Neuronal stem cell (in vitro differentiated cells): ENCODE measurements at regions not wholly inside any gene's neighbourhood (a gene's known extent, or its start where the extent isn't known, plus 50 kb on each side); places are given as distances from the start of the nearest gene placed in this dataset.

Source experiments
- DNase-seq: peaks from one replicate; pipeline ENCODE4 v3.0.0-alpha.2; 2013; ENCODE audit warnings: low spot score
- H2AFZ ChIP-seq: one replicate; pipeline ENCODE4 v1.6.1; 2013; ENCODE audit warnings: mild to moderate bottlenecking, low read length, inconsistent platforms
- H2AK5ac ChIP-seq: 2 replicates; pipeline ENCODE4 v1.6.1; 2013; ENCODE audit warnings: low read depth, mild to moderate bottlenecking, inconsistent platforms, low read length, moderate library complexity, mixed read lengths
- H2BK120ac ChIP-seq: 2 replicates; pipeline ENCODE4 v1.6.1; 2013; ENCODE audit warnings: low read depth, mild to moderate bottlenecking, inconsistent platforms, low read length, moderate library complexity, mixed read lengths
- H2BK12ac ChIP-seq: one replicate; pipeline ENCODE4 v1.6.1; 2013; ENCODE audit warnings: low read length, inconsistent platforms
- H2BK15ac ChIP-seq: 2 replicates; pipeline ENCODE4 v1.6.1; 2013; ENCODE audit warnings: mild to moderate bottlenecking, low read length, inconsistent platforms, mixed read lengths
- H2BK5ac ChIP-seq: one replicate; pipeline ENCODE4 v1.6.1; 2013; ENCODE audit warnings: inconsistent platforms, mild to moderate bottlenecking, low read length, moderate library complexity
- H3K14ac ChIP-seq: one replicate; pipeline ENCODE4 v1.6.1; 2013; ENCODE audit warnings: low read length, inconsistent platforms
- H3K18ac ChIP-seq: 2 replicates; pipeline ENCODE4 v1.6.1; 2013; ENCODE audit warnings: low read length, inconsistent platforms
- H3K23ac ChIP-seq: 2 replicates; pipeline ENCODE4 v1.6.1; 2013; ENCODE audit warnings: low read depth, mild to moderate bottlenecking, mixed read lengths, low read length, inconsistent platforms; ENCODE audit not compliant: poor library complexity
- H3K27ac ChIP-seq: replicated peaks from 3 replicates; pipeline ENCODE4 v1.5.1; 2013; ENCODE audit warnings: low read length, inconsistent platforms
- H3K27me3 ChIP-seq, 3 experiments: 2 replicates each; pipeline ENCODE4 v1.6.1; 2013; ENCODE audit warnings: low read length in 3 of 3, mild to moderate bottlenecking in 2 of 3, inconsistent platforms in 1 of 3, low read depth in 1 of 3, mixed read lengths in 1 of 3, moderate library complexity in 1 of 3; ENCODE audit not compliant: control insufficient read depth in 3 of 3, insufficient read depth in 3 of 3
- H3K36me3 ChIP-seq, 2 donors: replicated peaks in 1 of 2; 2 replicates each; pipeline ENCODE4 v1.6.1; 2013; ENCODE audit warnings: low read length in 2 of 2; ENCODE audit not compliant: control insufficient read depth in 2 of 2, insufficient read depth in 2 of 2
- H3K4ac ChIP-seq: 2 replicates; pipeline ENCODE4 v1.6.1; 2013; ENCODE audit warnings: inconsistent platforms, mild to moderate bottlenecking, low read length, moderate library complexity
- H3K4me1 ChIP-seq, 2 donors: 1 replicate in 1 of 2; 2 replicates in 1 of 2; pipeline ENCODE4 v1.6.1; 2013; ENCODE audit warnings: low read length in 2 of 2, low read depth in 1 of 2; ENCODE audit not compliant: control insufficient read depth in 2 of 2, insufficient read depth in 1 of 2
- H3K4me2 ChIP-seq: one replicate; pipeline ENCODE4 v1.6.1; 2013; ENCODE audit warnings: mild to moderate bottlenecking, low read length, inconsistent platforms; ENCODE audit not compliant: insufficient read depth, poor library complexity, severe bottlenecking
- H3K4me3 ChIP-seq, 2 donors: 2 replicates each; pipeline ENCODE4 v1.5.1; 2013; ENCODE audit warnings: low read length in 2 of 2, mild to moderate bottlenecking in 2 of 2, inconsistent platforms in 1 of 2, moderate library complexity in 1 of 2
- H3K79me1 ChIP-seq: one replicate; pipeline ENCODE4 v1.6.1; 2013; ENCODE audit warnings: low read depth, mild to moderate bottlenecking, inconsistent platforms, low read length, moderate library complexity
- H3K9ac ChIP-seq: one replicate; pipeline ENCODE4 v1.6.1; 2013; ENCODE audit warnings: mild to moderate bottlenecking, low read depth, low read length, inconsistent platforms; ENCODE audit not compliant: poor library complexity
- H3K9me3 ChIP-seq, 2 donors: replicated peaks in 1 of 2; 2 replicates each; pipeline versions ENCODE3 to v1.6.1; 2013; ENCODE audit warnings: low read length in 2 of 2, mild to moderate bottlenecking in 2 of 2, inconsistent platforms in 1 of 2, low read depth in 1 of 2, mixed read lengths in 1 of 2, moderate library complexity in 1 of 2; ENCODE audit not compliant: control insufficient read depth in 2 of 2, insufficient read depth in 1 of 2
- H4K8ac ChIP-seq: one replicate; pipeline ENCODE4 v1.6.1; 2013; ENCODE audit warnings: low read depth, mild to moderate bottlenecking, inconsistent platforms, low read length, moderate library complexity
- H4K91ac ChIP-seq: one replicate; pipeline ENCODE4 v1.6.1; 2013; ENCODE audit warnings: low read length, low read depth, mild to moderate bottlenecking, inconsistent platforms; ENCODE audit not compliant: poor library complexity
- WGBS, 2 donors: extraction: QIAGEN DNeasy Blood & Tissue Kit; methylation state at CpG; one replicate each; pipeline ENCODE4 v1.1.7; 2013; ENCODE audit warnings: missing lambda C conversion rate in 2 of 2, mixed read lengths in 1 of 2; ENCODE audit not compliant: insufficient read length in 2 of 2, insufficient replicate concordance in 1 of 2; ENCODE audit errors: extremely low coverage in 2 of 2; 5-methylcytosine and 5-hydroxymethylcytosine counted together

GRCh38 chr7:8923164-8923806 lies 489.9 kb downstream of the NXPH1 start:
- H2AK5ac ChIP-seq = no peak overlapping the region
- no peak overlapping the region for H3K18ac ChIP-seq
- no peak overlapping the region for H2BK5ac ChIP-seq
- no peak overlapping the region for H2AFZ ChIP-seq
- H3K27me3 ChIP-seq = no peaks in the 10 kb centered on the region
- H2BK15ac ChIP-seq = no peak overlapping the region
- no peak overlapping the region for H3K9ac ChIP-seq
- no CpG with 5 or more reads among the region's 2 CpGs for WGBS, 2 donors
- no peak overlapping the region for H2BK120ac ChIP-seq
- H3K14ac ChIP-seq = no peak overlapping the region
- H2BK12ac ChIP-seq = no peak overlapping the region
- DNase-seq = no peak
- no peak overlapping the region for H3K4me2 ChIP-seq
- H3K79me1 ChIP-seq = no peaks in the 10 kb centered on the region
- no peak overlapping the region for H4K8ac ChIP-seq
- H3K4me3 ChIP-seq = no peak overlapping the region
- H3K9me3 ChIP-seq = no peaks in the 10 kb centered on the region
- no peaks in the 10 kb centered on the region for H3K36me3 ChIP-seq
- H3K27ac ChIP-seq = no peak overlapping the region
- no peaks in the 10 kb centered on the region for H3K4me1 ChIP-seq
- H4K91ac ChIP-seq = no peak overlapping the region
- no peak overlapping the region for H3K4ac ChIP-seq
- H3K23ac ChIP-seq = no peak overlapping the region

GRCh38 chr7:8931906-8932646 lies 498.7 kb downstream of the NXPH1 start:
- Histone ChIP-seq H2BK12ac (no peak overlapping the region), H4K8ac (no peak overlapping the region), H2BK5ac (no peak overlapping the region), H3K14ac (no peak overlapping the region), H3K79me1 (no peaks in the 10 kb centered on the region), H3K27ac (peak overlapping the region; percentile 29), H3K4me2 (no peak overlapping the region), H3K9ac (no peak overlapping the region), H2BK120ac (no peak overlapping the region), H2AK5ac (no peak overlapping the region), H4K91ac (no peak overlapping the region), H3K18ac (no peak overlapping the region), H3K9me3 (no peaks in the 10 kb centered on the region), H3K4me1 (peaks cover 2 to 12% of the 10 kb centered on the region in 2 donors), H3K4ac (no peak overlapping the region), H3K36me3 (no peaks in the 10 kb centered on the region), H3K23ac (no peak overlapping the region), H2AFZ (no peak overlapping the region), H3K4me3 (no peak overlapping the region), H3K27me3 (no peaks in the 10 kb centered on the region), H2BK15ac (no peak overlapping the region)
- DNase-seq = no peak
- no CpG with 5 or more reads among the region's 8 CpGs for WGBS, 2 donors

DNA sequence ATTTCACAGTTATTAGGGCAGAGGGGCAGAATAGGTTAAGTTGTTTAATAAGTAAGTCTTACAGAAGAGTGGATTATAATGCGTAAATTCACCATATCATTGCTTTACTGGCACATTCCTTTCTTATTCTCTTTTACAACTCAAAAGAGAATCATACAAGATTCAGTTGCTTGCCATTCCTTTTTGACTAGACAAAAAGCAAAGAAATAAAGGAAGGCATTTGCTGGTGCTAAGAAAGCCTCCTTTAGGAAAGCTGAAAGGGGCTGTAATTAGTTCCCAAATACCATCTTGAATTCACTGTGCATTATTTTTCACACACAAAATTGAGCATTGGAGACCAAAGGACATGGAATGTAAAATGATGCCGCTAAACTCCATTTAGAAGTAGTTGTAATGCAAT lies 499.3 kb downstream of the NXPH1 start:
- no peak overlapping the region for H3K18ac ChIP-seq
- no CpG with 5 or more reads among the region's 2 CpGs for WGBS, 2 donors

GRCh38 chr7:8937204-8937603 lies 503.8 kb downstream of the NXPH1 start:
- H3K9me3 ChIP-seq = no peaks in the 10 kb centered on the region
- no peak overlapping the region for H4K8ac ChIP-seq
- H3K4me3 ChIP-seq = no peak overlapping the region
- no peak overlapping the region for H2BK120ac ChIP-seq
- H3K4me2 ChIP-seq = no peak overlapping the region
- no peak overlapping the region for H2BK15ac ChIP-seq
- no peak overlapping the region for H2BK5ac ChIP-seq
- no peaks in the 10 kb centered on the region for H3K36me3 ChIP-seq
- no peak overlapping the region for H3K9ac ChIP-seq
- WGBS, 2 donors = no CpG with 5 or more reads among the region's 2 CpGs
- H3K27ac ChIP-seq = no peak overlapping the region
- no peak overlapping the region for H2AK5ac ChIP-seq
- no peak overlapping the region for H3K18ac ChIP-seq
- H2AFZ ChIP-seq = no peak overlapping the region
- DNase-seq = no peak
- H3K14ac ChIP-seq = no peak overlapping the region
- peaks cover 3 to 12% of the 10 kb centered on the region in 2 donors for H3K4me1 ChIP-seq
- no peak overlapping the region for H2BK12ac ChIP-seq
- no peaks in the 10 kb centered on the region for H3K27me3 ChIP-seq
- no peak overlapping the region for H4K91ac ChIP-seq
- H3K23ac ChIP-seq = no peak overlapping the region
- H3K79me1 ChIP-seq = no peaks in the 10 kb centered on the region
- no peak overlapping the region for H3K4ac ChIP-seq

More for the DNA sequence above, 499.3 kb downstream of the NXPH1 start:
- Histone ChIP-seq H2BK12ac (no peak overlapping the region), H3K4me1 (peaks cover 2 to 12% of the 10 kb centered on the region in 2 donors), H3K27me3 (no peaks in the 10 kb centered on the region), H3K4me2 (no peak overlapping the region), H4K8ac (no peak overlapping the region), H3K27ac (peak overlapping the region; percentile 29), H3K4ac (no peak overlapping the region), H2BK120ac (no peak overlapping the region), H2BK5ac (no peak overlapping the region), H3K14ac (no peak overlapping the region), H3K4me3 (no peak overlapping the region), H3K36me3 (no peaks in the 10 kb centered on the region), H2AK5ac (no peak overlapping the region), H3K79me1 (no peaks in the 10 kb centered on the region), H2BK15ac (no peak overlapping the region), H3K23ac (no peak overlapping the region), H4K91ac (no peak overlapping the region), H3K9ac (no peak overlapping the region), H2AFZ (peak overlapping the region; percentile 56), H3K9me3 (no peaks in the 10 kb centered on the region)
- no peak for DNase-seq
